GM18861 (cell line): ENCODE measurements at regions not wholly inside any gene's neighbourhood (a gene's known extent, or its start where the extent isn't known, plus 50 kb on each side); places are given as distances from the start of the nearest gene placed in this dataset.
A peak's percentile ranks its signal among the peaks of the same experiment; 100 is the strongest.
"Not testable (repeated sequence)": the region's sequence is repeated elsewhere in the genome, so short reads cannot be mapped to it uniquely, and the experiment has no call there.

Experiments
- ATAC-seq: cut with Tn5 transposase; IDR thresholded peaks from one replicate; pipeline ENCODE4 v1.9.1; 2021; ENCODE audit not compliant: unreplicated experiment

DNA sequence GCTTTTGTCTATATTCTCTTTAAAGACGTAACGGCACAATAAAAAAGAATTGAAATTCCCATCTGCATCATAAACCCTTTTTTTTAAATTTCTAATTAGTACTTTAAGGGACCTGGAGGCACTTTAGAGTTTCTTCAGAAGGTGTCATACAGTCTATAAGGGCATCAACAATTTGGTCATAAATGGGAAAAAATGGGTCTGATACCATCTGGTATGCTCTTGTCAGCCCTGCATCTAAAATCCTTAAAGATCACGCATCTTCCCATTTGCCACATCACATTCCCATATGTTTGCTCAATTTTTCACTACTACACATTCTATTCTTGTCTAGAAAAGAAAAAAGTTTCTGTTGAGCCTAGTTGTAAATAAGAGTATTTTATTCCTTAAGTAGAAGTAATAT, 53.8 kb downstream of the COX7C start:
- ATAC-seq, result no peak

GRCh38 chr5:86674069-86674468, 56.3 kb downstream of the COX7C start:
- no peak for ATAC-seq

DNA sequence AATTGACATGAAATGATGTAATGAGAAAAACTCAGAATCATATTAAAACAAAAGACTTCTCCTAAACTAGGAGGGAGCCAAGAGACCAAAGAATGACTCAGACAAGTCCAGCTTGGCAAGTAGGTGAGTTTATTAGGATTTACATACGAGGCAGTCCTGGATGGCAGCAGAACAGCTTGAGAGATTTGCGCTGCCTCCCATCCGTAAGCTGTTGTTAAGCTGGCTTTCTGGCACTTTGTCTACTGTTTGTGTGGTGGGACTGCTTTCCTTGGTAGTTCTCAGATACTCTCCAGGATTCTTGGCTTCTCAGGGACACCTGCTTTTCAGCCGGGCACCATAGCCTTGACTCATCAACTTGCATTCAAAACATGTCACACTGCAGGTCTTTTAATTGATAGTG, 57.6 kb downstream of the COX7C start:
- ATAC-seq, result no peak

DNA sequence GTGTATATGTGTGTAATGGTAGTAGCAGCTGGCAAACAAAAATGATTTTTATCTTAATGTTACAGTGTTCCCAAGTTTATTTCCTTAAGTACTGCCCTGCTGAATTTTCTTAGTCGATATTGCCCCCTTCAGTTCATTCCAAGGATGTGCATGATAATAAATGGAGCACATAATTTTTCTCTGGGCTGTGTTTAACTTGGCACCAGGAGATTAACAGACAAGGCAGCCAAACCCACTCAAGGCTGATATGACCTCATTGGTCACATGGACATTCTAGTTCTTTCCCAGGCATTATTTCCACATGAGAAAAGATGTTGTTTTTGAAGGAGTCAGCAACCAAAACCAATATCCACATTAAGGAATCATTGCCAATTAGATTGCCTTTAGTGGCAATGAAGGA, 61.8 kb downstream of the COX7C start:
- peak; percentile 71 for ATAC-seq

DNA sequence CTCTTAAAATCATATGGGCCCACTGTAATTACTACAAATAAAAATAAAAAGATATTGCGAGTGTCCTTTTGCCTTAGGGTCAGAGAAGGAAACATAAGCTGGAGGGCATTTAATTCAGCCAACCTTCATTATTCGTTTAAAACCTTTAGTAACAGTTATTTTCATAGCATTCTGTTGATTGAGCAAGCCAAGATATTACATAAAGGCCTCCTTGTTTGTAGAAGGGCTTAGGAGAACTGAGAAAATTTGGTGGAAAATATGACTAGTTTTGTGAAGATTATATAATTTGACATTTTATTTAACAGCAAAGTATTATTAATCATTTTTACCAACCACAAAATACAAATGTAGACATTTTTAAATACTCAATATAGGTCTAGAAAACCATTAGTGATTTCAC, 62.2 kb downstream of the COX7C start:
- no peak for ATAC-seq

- no peak for ATAC-seq
Measured at GRCh38 chr5:86684222-86684621, 66.5 kb downstream of the COX7C start.

- no peak for ATAC-seq
Measured at GRCh38 chr5:86686046-86686445, 68.3 kb downstream of the COX7C start.

DNA sequence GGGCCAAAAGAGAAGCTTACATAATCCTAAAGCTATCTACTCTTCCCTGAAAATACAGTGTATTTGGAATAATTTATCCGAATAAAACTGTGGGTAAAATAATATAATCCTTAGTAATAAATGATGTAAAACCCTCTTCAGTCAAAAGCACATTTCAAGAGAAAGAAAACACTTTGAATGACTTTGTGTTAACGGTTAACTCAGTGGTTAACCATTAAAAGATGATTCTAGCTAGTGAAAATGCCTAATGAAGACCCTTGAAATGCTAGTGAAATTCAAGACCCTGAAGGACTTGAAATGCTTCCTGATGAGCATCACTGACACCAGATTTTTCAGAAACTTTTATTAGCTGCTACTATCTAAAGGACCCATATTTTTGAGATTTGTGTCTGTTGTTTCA, 70.7 kb downstream of the COX7C start:
- ATAC-seq, result no peak

GRCh38 chr5:86689103-86689729, 71.5 kb downstream of the COX7C start:
- ATAC-seq, result no peak

DNA sequence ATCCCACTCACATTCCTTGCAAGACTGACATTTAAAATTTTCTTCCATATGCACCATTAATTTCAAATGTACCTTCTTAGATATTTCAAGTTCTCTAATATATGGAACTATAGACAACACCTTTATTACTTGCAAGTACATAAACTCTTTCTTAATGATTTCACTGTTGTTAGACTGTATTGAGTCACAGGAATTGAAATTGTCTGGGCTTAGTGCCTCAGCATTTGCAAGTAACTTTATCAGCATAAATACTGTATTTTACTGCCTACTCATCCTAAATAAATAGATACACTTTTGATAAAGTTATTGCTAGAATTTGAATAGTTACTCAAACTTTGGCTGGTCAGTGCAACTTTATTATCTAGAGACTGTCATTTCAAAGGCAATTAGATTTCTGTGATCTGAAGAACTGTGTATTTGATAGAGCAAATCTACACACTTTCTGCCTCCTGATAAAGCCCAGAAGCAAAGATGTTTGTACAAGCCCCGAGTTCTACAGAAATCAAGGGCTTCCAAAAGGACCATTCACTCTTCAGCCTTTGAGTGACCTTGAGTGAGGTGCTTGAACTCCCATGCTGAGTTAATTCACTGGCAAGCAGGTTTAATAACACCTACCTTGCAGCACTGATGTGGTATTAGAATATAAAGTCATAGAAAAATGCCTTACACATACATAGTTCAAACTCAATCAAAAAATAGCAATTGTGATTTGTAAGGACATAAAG, 91.6 kb downstream of the COX7C start:
- ATAC-seq, result no peak

GRCh38 chr5:86716121-86716520, 98.4 kb downstream of the COX7C start:
- no peak for ATAC-seq

GRCh38 chr5:86731319-86732117, 113.8 kb downstream of the COX7C start:
- not testable (repeated sequence) for ATAC-seq

- ATAC-seq, result no peak
Measured at GRCh38 chr5:86735370-86735769, 117.6 kb downstream of the COX7C start.

- no peak for ATAC-seq
Measured at GRCh38 chr5:86737579-86737978, 119.8 kb downstream of the COX7C start.

GRCh38 chr5:86748538-86749105, 130.9 kb downstream of the COX7C start:
- peak; percentile 54 for ATAC-seq

DNA sequence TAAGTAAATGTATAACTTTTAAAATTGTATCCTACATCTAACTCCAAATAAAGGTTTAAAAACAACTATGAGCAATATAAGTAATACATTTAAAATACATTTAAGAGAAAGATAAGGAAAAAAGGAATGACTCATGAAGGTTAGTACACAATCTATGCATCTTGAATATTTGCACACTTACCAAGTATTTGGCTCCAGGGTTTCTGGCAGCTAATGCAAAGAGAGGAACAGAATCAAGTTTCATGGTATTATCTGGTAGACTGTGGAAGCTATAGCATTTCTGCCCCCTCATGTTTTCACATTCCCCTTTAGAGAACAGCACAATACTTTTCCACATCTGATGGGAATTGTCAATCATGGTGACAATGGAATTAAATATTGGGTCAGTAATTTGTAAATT, 132.1 kb downstream of the COX7C start:
- no peak for ATAC-seq

DNA sequence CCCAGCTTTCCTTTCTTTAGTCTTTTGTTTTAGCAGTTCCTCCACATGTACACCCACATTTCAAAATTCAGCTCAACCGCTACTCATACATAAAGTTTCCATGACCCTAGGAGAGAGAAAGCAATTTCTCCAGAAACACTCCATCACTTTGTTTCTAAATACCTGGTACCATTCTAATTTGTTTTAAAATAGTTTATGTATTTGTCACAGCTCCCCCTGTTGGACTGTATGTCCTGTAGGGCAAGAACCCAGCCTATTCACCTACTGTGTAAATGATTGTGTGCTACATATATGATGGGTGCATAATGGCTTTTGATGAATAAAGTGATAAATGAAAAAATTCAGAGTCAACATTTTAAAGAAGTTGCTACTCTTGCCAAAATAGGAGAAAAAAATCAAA, 139.1 kb downstream of the COX7C start:
- no peak for ATAC-seq

GRCh38 chr5:86757824-86758223, 140.1 kb downstream of the COX7C start:
- no peak for ATAC-seq

- no peak for ATAC-seq
Measured at GRCh38 chr5:86760661-86761060, 142.9 kb downstream of the COX7C start.

DNA sequence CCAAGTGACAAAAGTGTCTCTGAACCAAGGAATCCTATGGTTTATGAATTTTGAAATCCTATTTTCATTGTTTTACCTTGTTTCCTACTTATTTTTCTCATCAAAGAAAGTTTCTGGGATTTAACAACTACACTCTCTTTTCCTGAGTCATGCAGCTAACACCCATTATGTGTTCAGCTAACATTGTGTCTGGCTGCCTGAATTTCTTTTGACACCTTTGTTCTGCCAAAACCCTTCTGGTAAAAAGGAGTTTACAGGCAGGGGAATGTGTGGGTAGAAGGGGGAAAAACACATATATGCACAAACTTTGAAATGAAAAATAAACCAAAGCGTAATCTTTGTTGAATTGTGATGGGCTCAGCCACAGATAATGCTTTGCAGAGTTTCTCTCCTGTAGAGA, 146.2 kb downstream of the COX7C start:
- ATAC-seq, result no peak

- ATAC-seq, result no peak
Measured at GRCh38 chr5:86765778-86766502, 148.2 kb downstream of the COX7C start.
